Endodermal cell (in vitro differentiated cells): ENCODE measurements at regions not wholly inside any gene's neighbourhood (a gene's known extent, or its start where the extent isn't known, plus 50 kb on each side); places are given as distances from the start of the nearest gene placed in this dataset.

Experiments
- DNase-seq: peaks from one replicate; pipeline ENCODE4 v3.0.0-alpha.2; 2017
- H3K27ac ChIP-seq: 2 replicates; pipeline ENCODE4 v1.5.1; 2013; ENCODE audit warnings: mild to moderate bottlenecking, low read depth, low read length, moderate library complexity
- H3K27me3 ChIP-seq: 2 replicates; pipeline ENCODE4 v1.6.1; 2013; ENCODE audit warnings: mild to moderate bottlenecking, low read length, moderate library complexity; ENCODE audit not compliant: insufficient read depth, control insufficient read depth, poor library complexity, severe bottlenecking
- H3K36me3 ChIP-seq: 2 replicates; pipeline ENCODE4 v1.7.0; 2013; ENCODE audit warnings: mild to moderate bottlenecking, low read length, moderate library complexity; ENCODE audit not compliant: control insufficient read depth, insufficient read depth
- H3K4me1 ChIP-seq: one replicate; pipeline ENCODE4 v1.7.0; 2013; ENCODE audit warnings: low read length; ENCODE audit not compliant: control insufficient read depth, insufficient read depth
- H3K4me3 ChIP-seq: 2 replicates; pipeline ENCODE4 v1.5.1; 2013; ENCODE audit warnings: mild to moderate bottlenecking, low read length, moderate library complexity
- H3K9ac ChIP-seq: 2 replicates; pipeline ENCODE4 v1.6.1; 2013; ENCODE audit warnings: mild to moderate bottlenecking, low read length, moderate library complexity; ENCODE audit not compliant: poor library complexity, severe bottlenecking; ENCODE audit errors: extremely low read depth
- H3K9me3 ChIP-seq: 2 replicates; pipeline ENCODE4 v1.6.1; 2013; ENCODE audit warnings: mild to moderate bottlenecking, low read length, moderate library complexity; ENCODE audit not compliant: control insufficient read depth
- H3K27ac Mint-ChIP-seq: 2 replicates; pipeline ENCODE4 v1.8.0; 2020; ENCODE audit warnings: mixed read lengths
- H3K27me3 Mint-ChIP-seq: 2 replicates; pipeline ENCODE4 v1.8.0; 2021; ENCODE audit warnings: mild to moderate bottlenecking, mixed read lengths; ENCODE audit not compliant: insufficient read depth
- H3K36me3 Mint-ChIP-seq: 2 replicates; pipeline ENCODE4 v1.8.0; 2020; ENCODE audit warnings: low read depth, mixed read lengths
- H3K4me1 Mint-ChIP-seq: 2 replicates; pipeline ENCODE4 v1.8.0; 2020; ENCODE audit warnings: mixed read lengths
- H3K4me3 Mint-ChIP-seq: 2 replicates; pipeline ENCODE4 v1.8.0; 2020; ENCODE audit warnings: mild to moderate bottlenecking, moderate library complexity, mixed read lengths
- H3K9me3 Mint-ChIP-seq: 2 replicates; pipeline ENCODE4 v1.8.0; 2020; ENCODE audit warnings: mild to moderate bottlenecking, mixed read lengths
- CTCF ChIP-seq: fragments of 200-600 bp; sonication (generic); conservative IDR thresholded peaks from 2 replicates; pipeline ENCODE4 v1.5.0; 2021; ENCODE audit warnings: antibody characterized with exemption, mild to moderate bottlenecking
- WGBS, 2 experiments: methylation state at CpG; one replicate each; pipeline versions ENCODE4 v1.1.5 to v1.1.7; 2013; ENCODE audit warnings: missing lambda C conversion rate in 2 of 2, mixed read lengths in 1 of 2; ENCODE audit not compliant: insufficient coverage in 1 of 2, insufficient read length in 1 of 2; 5-methylcytosine and 5-hydroxymethylcytosine counted together

GRCh38 chr3:75978686-75979085, 193.3 kb upstream of the ZNF717 start:
- Histone ChIP-seq H3K27ac (no peak overlapping the region), H3K27me3 (no peaks in the 10 kb centered on the region), H3K9ac (no peak overlapping the region), H3K9me3 (peaks cover 4% of the 10 kb centered on the region), H3K36me3 (no peaks in the 10 kb centered on the region), H3K4me3 (no peak overlapping the region), H3K4me1 (no peaks in the 10 kb centered on the region)
- DNase-seq = no peak
- H3K27me3 Mint-ChIP-seq = no peaks in the 10 kb centered on the region
- WGBS, 2 experiments = 92% methylated on average over 4 of the region's 4 CpGs; no CpG with 5 or more reads in 1 of the 2 experiments
- H3K27ac Mint-ChIP-seq = no peak overlapping the region
- no peak for TF ChIP-seq CTCF
- H3K36me3 Mint-ChIP-seq = no peaks in the 10 kb centered on the region
- H3K4me3 Mint-ChIP-seq = no peak overlapping the region
- H3K9me3 Mint-ChIP-seq = peaks cover 3% of the 10 kb centered on the region
- H3K4me1 Mint-ChIP-seq = no peaks in the 10 kb centered on the region

- no peaks in the 10 kb centered on the region for H3K4me1 ChIP-seq
- DNase-seq = no peak
- H3K36me3 ChIP-seq = no peaks in the 10 kb centered on the region
- H3K27me3 ChIP-seq = no peaks in the 10 kb centered on the region
- H3K4me3 ChIP-seq = no peak overlapping the region
- no peak overlapping the region for H3K4me3 Mint-ChIP-seq
- H3K9ac ChIP-seq = no peak overlapping the region
- no peaks in the 10 kb centered on the region for H3K36me3 Mint-ChIP-seq
- no peak for TF ChIP-seq CTCF
- no peaks in the 10 kb centered on the region for H3K27me3 Mint-ChIP-seq
- no peak overlapping the region for H3K27ac Mint-ChIP-seq
- H3K27ac ChIP-seq = no peak overlapping the region
- no peaks in the 10 kb centered on the region for H3K4me1 Mint-ChIP-seq
- H3K9me3 Mint-ChIP-seq = peaks cover 3% of the 10 kb centered on the region
- H3K9me3 ChIP-seq = peaks cover 4% of the 10 kb centered on the region
- no CpG with 5 or more reads among the region's 1 CpG for WGBS, 2 experiments
These were observed 196.1 kb upstream of the ZNF717 start for GRCh38 chr3:75981401-75981800.

- Mint-ChIP-seq H3K4me1 (no peaks in the 10 kb centered on the region), H3K36me3 (no peaks in the 10 kb centered on the region), H3K27ac (no peak overlapping the region), H3K9me3 (peaks cover 3% of the 10 kb centered on the region), H3K4me3 (no peak overlapping the region), H3K27me3 (no peaks in the 10 kb centered on the region)
- H3K4me3 ChIP-seq = no peak overlapping the region
- no peak overlapping the region for H3K27ac ChIP-seq
- H3K36me3 ChIP-seq = no peaks in the 10 kb centered on the region
- no peaks in the 10 kb centered on the region for H3K4me1 ChIP-seq
- no peak for DNase-seq
- H3K9me3 ChIP-seq = peaks cover 4% of the 10 kb centered on the region
- no peak overlapping the region for H3K9ac ChIP-seq
- 99 to 100% methylated on average over 1 to 3 of the region's 3 CpGs for WGBS, 2 experiments
- TF ChIP-seq CTCF = no peak
- H3K27me3 ChIP-seq = no peaks in the 10 kb centered on the region
These were observed 196.8 kb upstream of the ZNF717 start for GRCh38 chr3:75982151-75982550.
